ENCODE measurements at regions not wholly inside any gene's neighbourhood (a gene's known extent, or its start where the extent isn't known, plus 50 kb on each side); places are given as distances from the start of the nearest gene placed in this dataset.
"Not testable (repeated sequence)": the region's sequence is repeated elsewhere in the genome, so short reads cannot be mapped to it uniquely, and the experiment has no call there.

DNA sequence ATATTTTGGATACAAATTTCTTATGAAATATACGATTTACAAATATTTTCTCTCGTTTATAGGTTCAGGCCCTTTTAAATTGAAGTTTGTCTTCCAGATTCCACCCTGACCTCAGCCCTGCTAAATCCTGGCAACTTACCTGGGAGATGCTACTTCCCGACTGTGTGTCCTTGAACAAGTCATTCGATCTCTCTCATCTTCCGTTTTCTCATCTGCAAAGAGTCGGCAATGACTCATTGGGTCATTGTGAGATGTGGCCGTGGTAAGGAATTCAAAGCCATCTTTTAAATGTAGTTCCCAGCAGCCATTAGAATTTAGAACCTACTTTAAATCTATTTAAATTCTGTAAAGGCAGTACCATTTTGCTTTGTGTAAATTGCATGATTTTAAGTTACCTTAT lies 72.5 kb downstream of the LHX2 start:
- DNase-seq (ENCODE audit: insufficient read length, low spot score) = no peak
- FAIRE-seq = no peak

DNA sequence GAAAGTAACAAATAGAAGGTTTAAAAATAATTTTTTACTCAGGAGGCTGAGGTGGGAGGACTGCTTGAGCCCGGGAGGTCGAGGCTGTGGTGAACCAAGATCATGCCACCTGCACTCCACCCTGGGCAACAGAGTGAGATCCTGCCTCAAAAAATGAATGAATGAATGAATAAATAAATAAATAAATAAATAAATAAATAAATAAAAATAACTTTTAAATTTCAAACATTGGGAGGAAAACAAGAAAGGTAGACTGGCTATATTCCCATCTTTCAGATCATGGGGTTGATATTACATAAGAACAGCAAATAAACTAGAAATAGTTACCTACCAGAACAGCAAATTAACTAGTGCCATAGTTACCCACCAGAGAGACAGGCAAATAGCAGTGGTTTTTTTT lies 75.7 kb downstream of the LHX2 start:
- FAIRE-seq = no peak
- DNase-seq (ENCODE audit: insufficient read length, low spot score) = no peak

DNA sequence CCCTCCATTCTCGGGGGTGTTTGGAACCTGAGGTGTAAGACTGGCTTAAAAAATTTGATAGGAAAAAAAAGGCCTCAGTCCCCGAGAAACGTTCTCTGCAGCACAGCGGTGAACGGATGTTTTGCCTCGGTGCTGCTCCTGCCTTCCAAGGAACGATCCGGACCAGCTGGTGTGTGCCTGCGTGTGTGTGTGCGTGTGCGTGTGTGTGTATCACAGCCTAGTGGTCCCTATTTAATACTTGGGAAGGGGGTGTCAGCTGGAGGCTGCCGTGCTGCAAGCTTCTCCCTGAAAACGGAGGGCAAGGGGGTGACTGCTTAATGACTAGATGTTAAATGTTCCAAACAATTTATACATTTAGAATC lies 76.9 kb downstream of the LHX2 start:
- no peak for FAIRE-seq
- DNase-seq (ENCODE audit: insufficient read length, low spot score) = no peak

DNA sequence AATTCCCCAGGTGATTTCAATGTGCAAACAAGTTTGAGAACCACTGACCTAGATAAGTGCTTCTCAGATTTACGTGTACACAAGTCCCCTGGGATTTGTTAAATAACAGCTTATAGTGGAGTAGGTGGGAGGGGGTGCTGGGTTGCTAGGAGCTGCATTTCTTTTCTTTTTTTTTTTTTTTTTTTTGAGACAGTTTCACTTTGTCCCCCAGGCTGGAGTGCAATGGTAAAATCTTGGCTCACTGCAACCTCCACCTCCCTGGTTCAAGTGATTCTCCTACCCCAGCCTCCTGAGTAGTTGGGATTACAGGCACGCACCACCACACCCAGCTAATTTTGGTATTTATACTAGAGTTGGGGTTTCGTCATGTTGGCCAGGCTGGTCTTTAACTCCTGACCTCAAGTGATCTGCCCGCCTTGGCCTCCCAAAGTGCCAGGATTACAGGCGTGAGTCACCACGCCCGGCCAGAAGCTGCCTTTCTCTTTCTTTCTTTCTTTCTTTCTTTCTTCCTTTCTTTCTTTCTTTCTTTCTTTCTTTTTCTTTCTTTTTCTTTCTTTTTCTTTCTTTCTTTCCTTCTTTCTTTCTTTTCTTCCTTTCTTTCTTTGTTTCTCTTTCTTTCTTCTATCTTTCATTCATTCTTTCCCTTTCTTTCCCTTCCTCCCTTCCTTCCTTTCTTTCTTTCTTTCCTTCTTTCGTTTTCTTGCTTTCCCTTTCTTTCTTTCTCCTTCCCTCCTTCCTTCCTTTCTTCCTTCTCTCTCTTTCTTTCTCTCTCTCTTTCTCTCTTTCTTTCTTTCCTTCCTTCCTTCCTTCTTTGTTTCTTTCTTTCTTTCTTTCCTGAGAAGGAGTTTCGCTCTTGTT lies 78.3 kb downstream of the LHX2 start:
- not testable (repeated sequence) for FAIRE-seq

DNA sequence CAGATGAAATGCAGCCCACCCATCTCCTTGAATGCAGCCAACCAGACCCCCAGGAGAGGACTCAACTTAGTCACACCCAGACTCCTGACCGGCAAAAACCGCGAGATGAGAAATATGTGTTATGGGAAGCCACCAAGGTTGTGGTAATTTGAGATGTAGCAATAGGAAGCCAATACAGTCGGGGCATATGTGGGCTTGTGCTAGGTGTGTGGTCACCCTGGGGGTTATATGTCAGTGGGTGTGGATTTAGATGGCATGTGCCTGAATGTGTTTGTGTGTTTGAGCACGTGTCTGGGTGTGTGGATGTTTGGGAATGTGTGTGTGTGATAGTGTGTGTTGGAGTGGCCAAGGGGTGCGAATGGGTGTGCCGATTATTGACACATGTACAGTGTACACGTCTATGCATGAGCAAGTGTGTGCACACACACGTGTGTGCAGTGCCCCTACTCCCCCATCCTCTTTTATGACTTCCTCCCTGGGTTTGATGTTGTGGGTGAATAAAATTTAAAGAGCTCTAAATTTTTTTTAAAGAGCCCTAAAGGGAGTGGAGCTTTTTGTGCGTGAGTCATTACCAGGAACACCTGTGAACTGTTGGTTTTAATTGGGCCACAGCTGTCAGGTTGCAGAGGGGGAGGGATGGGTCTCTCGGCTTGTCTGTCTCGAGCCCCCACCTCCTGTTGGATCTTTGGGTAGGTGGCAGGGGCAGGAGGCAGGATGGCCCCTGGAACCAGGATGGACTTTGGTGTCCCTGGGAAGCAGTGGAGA lies 86.8 kb downstream of the LHX2 start:
- FAIRE-seq (no peak), DNase-seq (ENCODE audit: insufficient read length, low spot score) (no peak)

More for the DNA sequence above, 78.3 kb downstream of the LHX2 start:
- not testable (repeated sequence) for DNase-seq (ENCODE audit: insufficient read length, low spot score)

DNA sequence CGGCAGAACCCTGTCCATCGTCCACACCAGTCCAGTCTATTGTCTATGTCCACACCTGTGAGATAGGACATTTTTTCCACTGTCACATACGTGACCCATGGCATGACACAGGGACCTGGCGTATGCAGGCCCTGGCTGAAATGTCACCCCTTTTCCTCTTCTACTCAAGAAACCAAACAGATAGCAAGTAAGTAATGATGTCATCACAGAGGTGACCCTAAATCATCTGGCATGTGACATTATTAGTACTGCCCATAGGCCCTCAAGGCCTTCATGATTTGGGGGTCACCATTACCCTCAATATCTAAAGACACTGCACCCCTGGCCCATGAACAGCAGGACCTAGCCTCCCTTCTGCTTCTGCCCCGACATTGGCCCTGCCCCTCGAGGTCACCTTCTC lies 88.3 kb downstream of the LHX2 start:
- FAIRE-seq = no peak
- DNase-seq (ENCODE audit: insufficient read length, low spot score) = no peak

DNA sequence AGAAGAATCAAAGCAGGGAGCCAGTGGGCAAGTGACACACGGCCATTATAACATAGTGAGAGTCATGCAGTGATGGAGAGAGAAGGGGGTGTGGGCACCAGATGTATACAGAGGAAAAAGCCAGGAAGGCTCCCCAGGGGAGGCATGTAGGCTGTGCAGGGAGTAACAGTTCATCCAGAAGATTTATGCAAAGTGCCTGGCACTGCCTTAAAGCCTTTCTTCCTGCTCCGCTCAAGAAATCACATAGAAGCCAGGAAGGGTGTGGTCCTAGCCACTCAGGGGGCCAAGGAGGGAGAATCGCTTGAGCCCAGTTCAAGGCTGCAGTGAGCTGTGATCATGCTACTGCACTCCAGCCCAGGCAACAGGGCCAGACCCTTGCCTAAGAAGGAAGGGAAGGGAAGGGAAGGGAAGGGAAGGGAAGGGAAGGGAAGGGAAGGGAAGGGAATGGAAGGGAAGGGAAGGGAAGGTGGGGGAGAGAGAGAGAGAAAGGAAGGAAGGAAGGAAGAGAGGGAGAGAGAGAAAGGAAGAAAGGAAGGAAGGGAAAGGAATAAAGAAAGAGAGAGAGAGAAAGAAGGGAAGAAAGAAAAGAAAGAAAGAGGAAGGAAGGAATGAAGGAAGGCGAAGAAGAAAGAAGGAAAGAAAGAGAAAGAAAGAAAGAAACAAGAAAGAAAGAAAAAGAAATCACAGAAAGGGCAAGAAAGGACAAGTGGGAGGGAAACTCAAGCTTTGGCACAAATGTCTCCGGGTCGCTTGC lies 89.8 kb downstream of the LHX2 start:
- DNase-seq (ENCODE audit: insufficient read length, low spot score) = no peak
- no peak for FAIRE-seq

DNA sequence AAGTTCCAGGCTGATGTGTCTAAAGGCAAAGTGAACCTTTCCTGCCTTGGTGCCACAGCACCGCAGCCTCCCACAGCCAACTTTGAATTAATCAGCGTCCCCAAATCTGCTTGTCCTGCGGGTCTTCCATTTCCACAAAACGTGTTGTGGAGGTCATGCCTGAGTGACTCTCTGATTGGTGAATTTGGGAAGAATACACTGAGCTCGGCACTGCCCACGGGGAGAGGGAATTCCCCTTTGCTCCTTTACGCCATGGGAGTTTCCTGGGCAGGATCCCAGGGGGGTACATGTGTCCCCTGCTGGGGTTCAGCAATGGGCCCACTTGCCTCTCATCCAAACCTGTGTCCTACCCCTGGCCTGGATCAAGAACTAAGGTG lies 90.4 kb downstream of the LHX2 start:
- DNase-seq (ENCODE audit: insufficient read length, low spot score) = no peak
- no peak for FAIRE-seq

DNA sequence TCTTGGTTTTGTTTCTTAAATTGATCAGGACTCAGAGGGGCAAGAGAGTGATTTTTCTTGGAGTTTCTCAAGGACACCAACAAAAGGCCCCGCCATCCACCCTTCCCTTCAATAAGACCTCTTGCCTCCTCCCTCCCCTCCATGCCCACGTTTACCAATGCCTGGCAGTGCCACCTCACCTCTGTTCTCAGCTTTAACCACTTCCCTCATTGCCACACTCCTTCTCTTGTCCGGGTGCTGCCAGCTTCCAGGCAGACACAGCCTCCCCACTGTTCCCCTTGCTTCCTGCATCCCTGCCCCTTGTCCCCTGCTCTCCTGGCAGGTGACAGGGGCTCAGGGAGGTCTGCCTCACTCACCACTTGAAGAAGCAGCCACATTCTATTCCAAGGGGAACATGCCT lies 90.8 kb downstream of the LHX2 start:
- FAIRE-seq (no peak), DNase-seq (ENCODE audit: insufficient read length, low spot score) (no peak)

DNA sequence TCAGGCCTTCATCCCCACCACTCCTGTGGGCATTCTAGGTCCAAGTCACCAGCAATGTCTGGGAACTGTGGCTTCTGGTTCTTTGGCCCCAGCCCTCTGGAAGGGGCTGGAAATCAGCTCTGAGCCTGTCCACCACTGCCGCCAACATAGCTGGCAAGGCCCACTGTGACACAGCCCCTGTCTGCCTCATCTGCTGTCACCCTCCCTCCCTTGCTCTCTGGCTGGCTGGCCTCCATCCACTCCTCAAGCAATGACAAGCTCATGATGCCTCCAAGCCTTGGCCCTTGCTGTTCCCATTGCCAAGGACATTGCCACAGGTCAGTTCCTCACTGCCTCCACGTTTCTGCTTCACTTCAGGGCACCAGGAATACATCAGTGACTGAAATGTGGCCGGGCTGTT lies 93.7 kb downstream of the LHX2 start:
- DNase-seq (ENCODE audit: insufficient read length, low spot score) (no peak), FAIRE-seq (no peak)

DNA sequence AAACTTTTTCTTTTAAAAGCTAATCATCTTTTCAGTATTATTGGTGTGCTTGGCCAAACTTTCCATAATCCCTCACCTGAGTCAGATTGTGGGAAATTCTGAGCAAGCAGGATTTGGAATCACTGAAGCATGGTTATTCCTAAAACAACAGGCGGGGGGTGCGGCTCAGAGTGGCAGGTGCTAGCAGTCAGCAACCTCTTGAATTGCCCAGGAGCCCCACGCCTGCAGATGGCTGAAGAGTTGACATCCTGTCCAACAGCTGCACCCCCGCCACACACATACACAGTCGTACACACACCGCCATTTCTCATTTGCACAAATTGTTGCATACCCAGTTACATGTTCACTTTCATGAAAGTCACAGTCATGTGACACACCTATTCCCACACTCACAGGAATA lies 96.6 kb downstream of the LHX2 start:
- FAIRE-seq = no peak
- DNase-seq (ENCODE audit: insufficient read length, low spot score) = no peak

DNA sequence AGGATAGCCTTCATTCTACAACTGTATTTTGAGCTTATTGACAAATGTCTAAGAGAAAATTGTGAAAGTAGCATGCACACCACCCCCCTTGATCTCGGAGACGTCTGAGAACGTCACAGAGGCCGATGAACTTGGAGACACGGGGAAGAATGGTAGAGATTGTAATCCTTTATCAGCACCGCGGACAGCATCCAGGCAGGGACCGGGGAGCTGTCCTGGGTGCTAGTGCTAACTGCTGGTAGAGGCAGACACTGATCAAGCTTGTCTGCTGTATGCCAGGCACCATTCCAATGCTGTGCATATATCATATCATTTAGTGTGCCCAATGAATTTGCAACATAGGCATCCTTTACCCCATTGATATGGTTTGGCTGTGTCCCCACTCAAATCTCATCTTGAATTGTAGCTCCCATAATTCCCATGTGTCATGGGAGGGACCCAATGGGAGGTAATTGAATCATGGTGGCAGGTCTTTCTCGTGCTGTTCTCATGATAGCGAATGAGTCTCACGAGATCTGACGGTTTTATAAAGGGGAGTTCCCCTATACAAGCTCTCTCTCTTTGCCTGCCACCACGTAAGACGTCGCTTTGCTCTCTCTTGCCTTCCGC lies 98.8 kb downstream of the LHX2 start:
- DNase-seq (ENCODE audit: insufficient read length, low spot score) (peak; percentile 51), FAIRE-seq (peak; percentile 26)

DNA sequence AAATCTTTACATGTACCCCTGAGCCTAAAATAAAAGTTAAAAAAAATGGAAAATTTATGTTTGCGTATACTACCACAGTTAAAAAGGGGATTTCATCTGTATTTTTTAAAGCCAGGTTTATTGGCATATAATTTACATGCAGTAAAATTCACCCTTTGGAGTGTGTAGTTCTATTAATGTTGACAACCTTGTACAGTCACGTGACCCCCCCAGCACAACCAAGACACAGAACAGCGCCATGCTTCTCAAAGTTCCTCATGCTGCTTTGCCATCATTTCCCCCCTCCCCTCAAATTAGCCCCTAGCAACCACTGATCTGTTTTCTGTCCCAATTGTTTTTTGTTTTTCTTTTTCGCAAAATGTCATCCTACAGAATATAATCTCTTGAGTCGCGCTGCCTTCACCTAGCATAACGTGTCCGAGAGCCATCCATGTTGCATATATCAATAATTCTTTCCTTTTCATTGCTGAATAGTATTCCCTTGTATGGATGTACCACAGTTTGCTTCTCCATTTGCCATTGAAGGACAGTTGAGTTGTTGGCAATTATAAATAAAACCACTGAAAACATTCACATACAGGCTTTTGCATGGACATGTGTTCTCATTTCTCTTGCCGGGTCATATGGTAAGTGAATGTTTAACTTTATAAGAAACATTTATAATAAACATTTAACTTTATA lies 105.3 kb downstream of the LHX2 start:
- no peak for FAIRE-seq
- DNase-seq (ENCODE audit: insufficient read length, low spot score) = no peak

DNA sequence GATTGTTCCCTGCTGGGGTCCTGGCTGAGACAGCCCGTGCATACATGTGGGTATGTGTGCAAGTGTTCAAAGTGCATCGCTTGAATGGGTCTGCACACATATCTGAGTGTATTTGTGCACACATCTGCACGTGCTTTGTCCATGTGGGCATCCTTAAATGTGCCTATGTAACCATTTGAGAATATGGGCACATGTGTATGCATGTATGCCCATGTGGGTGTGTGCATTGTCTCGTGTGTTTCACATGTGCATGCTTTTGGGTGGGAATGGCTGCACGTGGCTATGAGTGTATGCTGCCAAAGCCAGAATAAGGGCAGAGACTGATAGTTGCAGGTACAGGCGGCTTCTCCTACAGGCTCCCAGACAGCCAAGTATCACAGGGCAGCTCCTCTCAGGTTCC lies 107.3 kb downstream of the LHX2 start:
- no peak for FAIRE-seq
- no peak for DNase-seq (ENCODE audit: insufficient read length, low spot score)

DNA sequence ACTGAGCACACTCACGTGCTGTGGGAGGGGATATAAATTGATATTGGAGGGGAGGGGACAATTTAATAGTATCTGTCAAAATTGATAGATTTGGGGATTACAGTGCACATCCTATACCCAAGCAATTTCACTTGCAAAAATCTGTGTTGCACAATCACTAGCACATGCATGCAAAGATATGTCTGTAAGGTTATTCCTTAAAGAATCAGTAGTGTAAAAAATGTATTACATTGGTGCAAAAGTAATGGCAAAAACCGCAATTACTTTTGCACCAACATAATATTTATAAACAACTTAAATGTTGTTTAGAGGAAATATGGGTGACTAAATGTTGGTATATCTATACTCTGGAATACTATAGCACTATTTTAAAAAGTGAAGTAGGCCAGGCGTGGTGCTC lies 108.7 kb downstream of the LHX2 start:
- DNase-seq (ENCODE audit: insufficient read length, low spot score) (no peak), FAIRE-seq (no peak)

DNA sequence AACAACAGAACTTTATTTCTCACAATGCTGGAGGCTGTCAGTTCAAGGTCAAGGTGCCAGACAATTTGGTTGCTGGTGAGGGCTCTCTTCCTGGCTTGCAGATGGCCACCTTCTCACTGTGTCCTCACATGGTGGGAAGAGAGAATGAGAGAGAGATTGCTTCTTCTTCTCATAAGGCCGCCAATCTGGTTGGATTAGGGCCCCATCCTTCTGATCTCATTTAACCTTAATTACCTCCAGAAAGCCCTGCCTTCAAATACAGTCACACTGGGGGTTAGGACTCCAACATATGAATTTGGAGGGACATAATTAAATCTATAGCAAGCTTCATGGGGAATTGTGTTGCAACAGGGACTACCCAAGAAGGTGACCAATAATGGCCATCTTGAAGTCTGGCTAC lies 110.2 kb downstream of the LHX2 start:
- no peak for FAIRE-seq

DNA sequence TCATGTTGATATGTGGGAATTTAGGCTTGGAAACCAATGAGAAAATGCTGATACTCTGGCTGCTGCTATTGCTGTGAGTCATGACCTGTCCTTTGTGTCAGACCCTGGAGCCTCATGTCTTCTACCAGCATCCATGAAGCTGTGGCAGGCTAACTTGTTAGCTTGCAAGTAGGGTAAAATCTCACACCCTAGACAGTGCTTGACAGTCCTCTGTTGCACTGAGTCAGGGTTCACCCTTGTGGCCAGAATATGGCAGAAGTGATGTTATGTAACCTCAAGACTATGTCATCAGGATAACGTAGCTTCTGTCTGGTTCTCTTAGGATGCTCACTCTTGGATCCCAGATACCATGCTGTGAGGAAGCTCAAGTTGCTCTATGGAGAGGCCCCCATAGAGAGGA lies 110.8 kb downstream of the LHX2 start:
- no peak for FAIRE-seq
- DNase-seq (ENCODE audit: insufficient read length, low spot score) = no peak

More for the DNA sequence above, 110.2 kb downstream of the LHX2 start:
- DNase-seq (ENCODE audit: insufficient read length, low spot score) = no peak

DNA sequence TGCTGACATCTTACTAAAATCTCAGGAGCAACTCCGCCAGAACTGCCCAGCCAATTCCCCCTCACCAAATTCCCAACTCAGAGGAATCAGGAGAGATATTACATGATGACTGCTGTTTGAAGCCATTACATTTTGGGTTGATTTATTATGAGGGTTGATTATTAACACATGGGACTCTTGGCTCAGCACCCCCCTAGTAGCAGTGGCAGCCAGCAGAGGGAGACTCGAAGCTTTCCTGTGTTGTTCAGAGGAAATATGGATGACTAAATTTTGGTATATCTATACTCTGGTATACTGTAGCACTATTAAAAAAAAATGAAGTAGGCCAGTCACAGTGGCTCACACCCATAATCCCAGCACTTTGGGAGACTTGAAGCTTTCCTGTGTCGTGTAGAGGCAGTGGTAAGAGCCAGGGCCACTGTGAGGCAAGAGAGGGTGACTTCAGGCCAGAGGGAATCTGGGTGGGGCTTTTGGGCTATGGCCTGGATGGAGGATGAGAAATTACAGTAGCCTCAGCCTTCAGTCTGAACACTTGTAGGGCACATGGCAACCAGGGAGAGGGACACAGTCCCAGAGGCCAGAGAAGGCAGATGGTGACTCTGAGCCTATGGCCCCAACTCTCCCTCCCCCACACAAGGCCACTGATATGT lies 111.4 kb downstream of the LHX2 start:
- FAIRE-seq = no peak

DNA sequence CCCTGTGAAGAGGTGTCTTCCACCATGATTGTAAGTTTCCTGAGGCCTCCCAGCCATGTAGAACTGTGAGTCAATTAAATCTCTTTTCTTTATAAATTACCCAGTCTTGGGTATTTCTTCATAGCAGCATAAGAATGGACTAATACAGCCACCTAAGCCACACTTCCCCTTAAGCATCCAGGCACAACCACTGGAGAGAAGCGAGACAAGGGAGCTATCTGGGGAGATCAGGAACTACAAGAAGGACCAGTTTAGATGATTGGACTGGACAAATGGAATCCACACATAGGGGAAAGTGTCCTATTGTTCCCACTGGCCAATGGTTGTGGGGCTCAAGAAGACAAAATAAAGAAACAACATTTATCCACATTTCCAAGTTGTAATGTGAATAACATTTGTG lies 112.1 kb downstream of the LHX2 start:
- not testable (repeated sequence) for FAIRE-seq

More for the DNA sequence above, 111.4 kb downstream of the LHX2 start:
- no peak for DNase-seq (ENCODE audit: insufficient read length, low spot score)

More for the DNA sequence above, 112.1 kb downstream of the LHX2 start:
- DNase-seq (ENCODE audit: insufficient read length, low spot score) = not testable (repeated sequence)

Measured in HTR-8/SVneo (cell line).